ENCODE measurements at regions not wholly inside any gene's neighbourhood (a gene's known extent, or its start where the extent isn't known, plus 50 kb on each side); places are given as distances from the start of the nearest gene placed in this dataset.

DNA sequence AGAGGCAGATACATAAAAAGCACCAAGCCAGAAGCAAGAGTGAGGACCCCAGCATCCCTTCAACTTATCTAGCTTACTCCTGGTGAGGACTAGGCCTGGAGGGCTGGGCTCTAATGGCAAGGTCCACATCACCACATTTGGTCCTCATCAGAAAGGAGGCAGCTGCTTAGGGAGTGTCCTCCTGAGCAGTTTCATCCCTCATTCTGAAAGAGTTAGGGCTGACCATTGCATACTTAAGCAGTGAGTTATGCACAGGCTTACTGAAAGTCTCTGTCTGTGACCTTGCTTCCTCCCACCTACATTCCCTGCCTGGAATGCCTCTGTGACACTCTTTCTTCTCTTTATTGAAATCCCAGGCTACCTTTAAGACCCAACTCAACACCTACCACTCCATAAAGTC is 301.8 kb upstream of the ACVR2A start (continued):
- TF ChIP-seq HOXA7 (CRISPR knock-in tag; IDR thresholded peaks at IDR 0.05; ENCODE audit: borderline replicate concordance) = no peak
- TF ChIP-seq, protein P1, sequence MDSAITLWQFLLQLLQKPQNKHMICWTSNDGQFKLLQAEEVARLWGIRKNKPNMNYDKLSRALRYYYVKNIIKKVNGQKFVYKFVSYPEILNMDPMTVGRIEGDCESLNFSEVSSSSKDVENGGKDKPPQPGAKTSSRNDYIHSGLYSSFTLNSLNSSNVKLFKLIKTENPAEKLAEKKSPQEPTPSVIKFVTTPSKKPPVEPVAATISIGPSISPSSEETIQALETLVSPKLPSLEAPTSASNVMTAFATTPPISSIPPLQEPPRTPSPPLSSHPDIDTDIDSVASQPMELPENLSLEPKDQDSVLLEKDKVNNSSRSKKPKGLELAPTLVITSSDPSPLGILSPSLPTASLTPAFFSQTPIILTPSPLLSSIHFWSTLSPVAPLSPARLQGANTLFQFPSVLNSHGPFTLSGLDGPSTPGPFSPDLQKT (IDR thresholded peaks at IDR 0.05; ENCODE audit: borderline replicate concordance, low read depth, low read length) = no peak
- TF ChIP-seq ZNF658 (tag by site-specific recombination; IDR thresholded peaks at IDR 0.05) = no peak

GRCh38 chr2:147542351-147542750 is 302.5 kb upstream of the ACVR2A start:
- no peaks in the 10 kb centered on the region for H3K36me3 ChIP-seq (ENCODE audit: control insufficient read depth in 2 of 2, insufficient read depth in 1 of 2, low read length in 2 of 2)
- H3K9me3 ChIP-seq (ENCODE audit: control insufficient read depth, insufficient read depth, low read depth, low read length) = no peaks in the 10 kb centered on the region
- POLR2A ChIA-PET = interaction anchor here (0.6 kb wide), 1 partner anchor 737 kb away, joined by 5 read pairs; no protein-coding TSS in a partner anchor
- CTCF ChIA-PET = no interaction called here
- TF ChIP-seq GFI1B (tag by site-specific recombination; IDR thresholded peaks at IDR 0.05) (no peak), KLF1 (tag by site-specific recombination; IDR thresholded peaks at IDR 0.05) (no peak), ZEB2 (tag by site-specific recombination; IDR thresholded peaks at IDR 0.05) (no peak), ZNF266 (tag by site-specific recombination; IDR thresholded peaks at IDR 0.05; ENCODE audit: low read depth) (no peak), ZNF335 (tag by site-specific recombination; conservative IDR thresholded peaks at IDR 0.05) (no peak), RBAK (tag by site-specific recombination; IDR thresholded peaks at IDR 0.05) (no peak), ZNF558 (tag by site-specific recombination; IDR thresholded peaks at IDR 0.05) (no peak), OSR2 (tag by site-specific recombination; IDR thresholded peaks at IDR 0.05) (no peak), ZNF211 (tag by site-specific recombination; IDR thresholded peaks at IDR 0.05; ENCODE audit: low read depth) (no peak), BCL11A (tag by site-specific recombination; IDR thresholded peaks at IDR 0.05; ENCODE audit: low read depth) (no peak), ZNF501 (tag by site-specific recombination; IDR thresholded peaks at IDR 0.05) (no peak), ZNF157 (tag by site-specific recombination; IDR thresholded peaks at IDR 0.05) (no peak)
- TF ChIP-seq, protein P2, sequence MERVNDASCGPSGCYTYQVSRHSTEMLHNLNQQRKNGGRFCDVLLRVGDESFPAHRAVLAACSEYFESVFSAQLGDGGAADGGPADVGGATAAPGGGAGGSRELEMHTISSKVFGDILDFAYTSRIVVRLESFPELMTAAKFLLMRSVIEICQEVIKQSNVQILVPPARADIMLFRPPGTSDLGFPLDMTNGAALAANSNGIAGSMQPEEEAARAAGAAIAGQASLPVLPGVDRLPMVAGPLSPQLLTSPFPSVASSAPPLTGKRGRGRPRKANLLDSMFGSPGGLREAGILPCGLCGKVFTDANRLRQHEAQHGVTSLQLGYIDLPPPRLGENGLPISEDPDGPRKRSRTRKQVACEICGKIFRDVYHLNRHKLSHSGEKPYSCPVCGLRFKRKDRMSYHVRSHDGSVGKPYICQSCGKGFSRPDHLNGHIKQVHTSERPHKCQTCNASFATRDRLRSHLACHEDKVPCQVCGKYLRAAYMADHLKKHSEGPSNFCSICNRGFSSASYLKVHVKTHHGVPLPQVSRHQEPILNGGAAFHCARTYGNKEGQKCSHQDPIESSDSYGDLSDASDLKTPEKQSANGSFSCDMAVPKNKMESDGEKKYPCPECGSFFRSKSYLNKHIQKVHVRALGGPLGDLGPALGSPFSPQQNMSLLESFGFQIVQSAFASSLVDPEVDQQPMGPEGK (tag by site-specific recombination; IDR thresholded peaks at IDR 0.05) = no peak
- TF ChIP-seq, protein P3, sequence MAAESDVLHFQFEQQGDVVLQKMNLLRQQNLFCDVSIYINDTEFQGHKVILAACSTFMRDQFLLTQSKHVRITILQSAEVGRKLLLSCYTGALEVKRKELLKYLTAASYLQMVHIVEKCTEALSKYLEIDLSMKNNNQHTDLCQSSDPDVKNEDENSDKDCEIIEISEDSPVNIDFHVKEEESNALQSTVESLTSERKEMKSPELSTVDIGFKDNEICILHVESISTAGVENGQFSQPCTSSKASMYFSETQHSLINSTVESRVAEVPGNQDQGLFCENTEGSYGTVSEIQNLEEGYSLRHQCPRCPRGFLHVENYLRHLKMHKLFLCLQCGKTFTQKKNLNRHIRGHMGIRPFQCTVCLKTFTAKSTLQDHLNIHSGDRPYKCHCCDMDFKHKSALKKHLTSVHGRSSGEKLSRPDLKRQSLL (tag by site-specific recombination; IDR thresholded peaks at IDR 0.05) = no peak
- H3K27ac ChIP-seq (ENCODE audit: extremely low read depth, low read depth, low read length) = no peak overlapping the region
- no peak overlapping the region for H3K4me3 ChIP-seq (ENCODE audit: low read depth, low read length)
- H3K4me1 ChIP-seq (ENCODE audit: control insufficient read depth, insufficient read depth, low read length) = no peaks in the 10 kb centered on the region

DNA sequence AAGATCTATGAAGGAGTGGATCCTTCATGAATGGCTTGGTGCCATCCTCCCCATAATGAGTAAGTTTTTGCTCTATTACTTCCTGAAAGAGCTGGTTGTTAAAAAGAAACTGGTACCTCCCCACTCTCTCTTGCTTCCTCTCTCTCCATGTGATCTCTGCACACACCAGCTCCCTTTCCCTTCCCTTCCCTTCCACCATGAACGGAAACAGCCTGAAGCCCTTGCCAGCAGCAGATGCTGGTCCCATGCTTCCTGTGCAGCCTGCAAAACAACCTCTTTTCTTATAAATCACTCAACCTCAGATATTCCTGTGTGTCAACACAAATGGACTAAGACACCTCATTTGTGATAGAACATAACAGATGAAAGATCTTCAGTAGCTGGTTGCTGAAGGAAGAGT is 303.5 kb upstream of the ACVR2A start:
- POLR2A ChIA-PET = no interaction called here
- CTCF ChIA-PET = interaction anchor here (0.6 kb wide), 1 partner anchor 112 kb away, joined by 4 read pairs; no protein-coding TSS in a partner anchor
- H3K27ac ChIP-seq (ENCODE audit: extremely low read depth, low read depth, low read length) = no peak overlapping the region

More for the DNA sequence above, 303.5 kb upstream of the ACVR2A start:
- H3K4me1 ChIP-seq (ENCODE audit: control insufficient read depth, insufficient read depth, low read length) = peaks cover under 1% of the 10 kb centered on the region; the same call in 1 of the 2 replicates
- no peak for TF ChIP-seq ZNF664 (tag by site-specific recombination; IDR thresholded peaks at IDR 0.05)
- TF ChIP-seq, protein P4, sequence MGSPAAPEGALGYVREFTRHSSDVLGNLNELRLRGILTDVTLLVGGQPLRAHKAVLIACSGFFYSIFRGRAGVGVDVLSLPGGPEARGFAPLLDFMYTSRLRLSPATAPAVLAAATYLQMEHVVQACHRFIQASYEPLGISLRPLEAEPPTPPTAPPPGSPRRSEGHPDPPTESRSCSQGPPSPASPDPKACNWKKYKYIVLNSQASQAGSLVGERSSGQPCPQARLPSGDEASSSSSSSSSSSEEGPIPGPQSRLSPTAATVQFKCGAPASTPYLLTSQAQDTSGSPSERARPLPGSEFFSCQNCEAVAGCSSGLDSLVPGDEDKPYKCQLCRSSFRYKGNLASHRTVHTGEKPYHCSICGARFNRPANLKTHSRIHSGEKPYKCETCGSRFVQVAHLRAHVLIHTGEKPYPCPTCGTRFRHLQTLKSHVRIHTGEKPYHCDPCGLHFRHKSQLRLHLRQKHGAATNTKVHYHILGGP (tag by site-specific recombination; IDR thresholded peaks at IDR 0.05) = no peak
- no peak for TF ChIP-seq PRDM4 (tag by site-specific recombination; IDR thresholded peaks at IDR 0.05)
- TF ChIP-seq ZIC2 (tag by site-specific recombination; IDR thresholded peaks at IDR 0.05) = no peak
- TF ChIP-seq ZNF211 (tag by site-specific recombination; IDR thresholded peaks at IDR 0.05; ENCODE audit: low read depth) = no peak
- H3K4me3 ChIP-seq (ENCODE audit: low read depth, low read length) = no peak overlapping the region
- no peaks in the 10 kb centered on the region for H3K36me3 ChIP-seq (ENCODE audit: control insufficient read depth in 2 of 2, insufficient read depth in 1 of 2, low read length in 2 of 2)
- H3K9me3 ChIP-seq (ENCODE audit: control insufficient read depth, insufficient read depth, low read depth, low read length) = no peaks in the 10 kb centered on the region

Data from HEK293 (cell line).